AG20443 (cell line): ENCODE measurements at regions not wholly inside any gene's neighbourhood (a gene's known extent, or its start where the extent isn't known, plus 50 kb on each side); places are given as distances from the start of the nearest gene placed in this dataset.

Experiments used
- DNase-seq: peaks from one replicate; pipeline ENCODE4 v3.0.0; 2012; ENCODE audit warnings: low spot score, mixed read lengths

DNA sequence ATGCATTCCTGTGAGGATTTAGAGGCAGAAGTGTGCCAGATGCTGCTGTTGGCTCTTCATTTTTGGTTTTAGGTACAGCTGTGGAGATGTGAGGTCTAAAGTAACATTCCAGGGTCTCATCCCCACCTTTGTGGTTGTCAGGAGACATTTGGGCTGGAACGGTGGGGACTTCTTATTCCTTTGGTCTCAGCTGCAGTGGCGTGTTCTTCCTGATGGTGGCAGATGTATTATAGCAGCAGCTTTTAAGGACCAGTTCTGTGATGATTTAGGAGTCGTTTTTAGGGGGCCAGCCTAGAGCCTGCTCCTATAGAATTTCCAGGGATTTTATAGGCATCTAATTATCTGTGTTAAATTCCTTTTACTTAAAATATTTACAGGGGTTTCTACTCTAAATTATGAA, 221.0 kb upstream of the EOMES start:
- DNase-seq: peak; percentile 43

DNA sequence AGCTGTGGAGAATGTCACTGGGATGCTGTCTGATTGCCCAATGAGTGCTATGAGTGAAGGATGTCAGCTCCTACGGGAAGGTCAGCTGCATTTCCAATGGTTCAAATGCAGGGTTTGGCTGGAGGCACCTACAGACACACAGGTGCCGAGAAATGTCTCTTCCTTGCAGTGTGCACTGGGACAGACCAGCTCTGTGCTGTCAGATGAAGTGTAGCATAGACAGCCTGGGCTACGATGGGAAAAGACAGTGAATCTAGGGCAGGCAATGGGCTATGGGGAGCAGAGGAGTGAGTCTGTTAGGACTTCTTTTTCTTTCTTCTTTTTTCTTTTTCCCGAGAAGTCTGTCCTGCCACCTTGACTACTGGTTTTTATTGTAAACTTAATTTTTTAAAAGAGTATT, 223.1 kb upstream of the EOMES start:
- no peak for DNase-seq

DNA sequence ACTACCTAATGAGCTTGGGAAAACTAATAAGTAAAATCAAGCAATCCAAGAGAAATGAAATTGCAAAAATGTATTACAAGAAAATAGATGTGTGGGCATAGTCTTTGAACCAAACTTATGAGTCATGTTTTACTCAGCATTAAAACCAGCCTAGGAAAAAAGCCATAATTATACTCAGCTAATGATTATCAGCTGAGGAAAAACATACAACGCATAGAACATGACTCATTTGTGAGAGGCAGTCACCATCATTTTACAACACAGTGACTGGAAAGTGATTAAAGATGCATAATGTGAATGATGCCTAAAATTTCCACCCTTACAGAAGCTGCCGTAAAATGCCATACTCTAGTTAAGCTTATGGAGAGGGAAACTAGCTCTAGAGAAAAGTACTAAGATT, 238.0 kb upstream of the EOMES start:
- DNase-seq: peak; percentile 49

DNA sequence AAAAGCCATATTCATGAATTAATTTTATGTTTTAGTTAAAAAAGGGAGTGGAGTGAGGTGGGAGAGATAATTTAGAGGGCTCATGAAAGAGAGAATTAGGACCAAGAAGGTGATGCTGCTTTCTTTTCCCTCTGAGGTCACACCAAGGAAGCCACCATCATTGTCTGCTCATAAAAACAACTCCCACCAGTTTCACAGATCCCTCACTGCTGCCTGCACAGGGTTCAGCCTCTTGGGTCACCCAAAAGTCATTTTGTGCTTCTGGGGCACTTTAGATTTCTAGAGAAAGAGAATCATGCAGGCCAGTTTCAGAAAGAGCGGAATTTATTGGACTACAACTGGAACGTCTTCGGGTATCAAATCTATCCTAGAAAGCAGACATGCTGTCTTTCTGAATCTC, 241.4 kb upstream of the EOMES start:
- DNase-seq: no peak

DNA sequence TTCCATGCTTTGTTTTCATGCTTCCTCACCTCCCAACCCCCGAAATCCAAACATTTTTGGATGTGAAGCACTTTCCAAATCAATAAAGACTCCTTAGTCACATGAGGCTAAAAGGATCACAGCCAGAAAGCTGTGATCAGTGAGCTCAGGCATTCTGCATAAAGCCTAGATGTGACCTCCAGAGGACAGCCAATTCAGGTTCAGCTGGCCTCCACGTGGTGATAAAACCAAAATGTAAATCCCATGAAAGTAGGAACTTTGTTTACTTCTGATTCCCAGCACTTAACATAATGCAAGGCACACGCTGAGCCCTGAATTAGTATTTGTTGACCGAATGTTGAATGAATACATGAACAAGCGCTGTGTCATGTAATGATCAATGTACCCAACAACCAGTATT, 249.5 kb upstream of the EOMES start:
- DNase-seq: no peak

DNA sequence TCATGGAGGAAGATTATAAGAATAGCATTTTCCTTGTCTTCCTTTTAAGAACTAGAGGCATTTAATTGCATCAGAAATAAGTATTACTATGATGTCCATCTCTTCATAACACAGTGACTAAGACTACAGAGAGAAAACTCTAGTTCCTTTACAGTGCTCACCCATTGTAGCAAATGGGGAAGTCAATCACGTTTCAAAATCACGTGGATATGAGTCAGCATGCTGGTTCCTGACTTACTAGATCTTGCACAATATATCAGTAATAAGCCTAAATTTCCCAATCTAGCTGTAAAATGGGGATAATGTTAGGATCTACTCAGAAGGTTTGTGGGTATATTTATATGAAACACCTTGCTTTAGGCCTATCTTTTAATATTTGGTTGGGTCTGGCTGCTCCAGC, 254.8 kb upstream of the EOMES start:
- peak; percentile 19 for DNase-seq

DNA sequence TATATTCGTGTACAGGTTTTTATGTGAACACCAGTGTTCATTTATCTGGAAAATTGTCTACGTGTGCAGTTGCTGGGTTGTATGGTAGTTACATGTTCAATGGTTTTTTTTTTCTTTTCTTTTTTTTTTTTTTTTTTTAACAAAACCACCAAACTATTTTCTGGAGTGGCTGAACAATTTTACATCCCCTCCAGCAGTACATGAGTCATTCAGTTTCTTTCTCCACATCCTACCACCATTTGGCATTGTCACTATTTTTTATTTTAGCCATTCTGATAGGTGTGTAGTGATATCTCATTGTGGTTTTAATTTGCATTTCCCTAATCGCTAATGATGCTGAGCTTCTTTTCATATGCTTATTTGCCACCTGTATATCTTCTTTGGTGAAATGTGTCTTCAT, 256.3 kb upstream of the EOMES start:
- peak; percentile 28 for DNase-seq

DNA sequence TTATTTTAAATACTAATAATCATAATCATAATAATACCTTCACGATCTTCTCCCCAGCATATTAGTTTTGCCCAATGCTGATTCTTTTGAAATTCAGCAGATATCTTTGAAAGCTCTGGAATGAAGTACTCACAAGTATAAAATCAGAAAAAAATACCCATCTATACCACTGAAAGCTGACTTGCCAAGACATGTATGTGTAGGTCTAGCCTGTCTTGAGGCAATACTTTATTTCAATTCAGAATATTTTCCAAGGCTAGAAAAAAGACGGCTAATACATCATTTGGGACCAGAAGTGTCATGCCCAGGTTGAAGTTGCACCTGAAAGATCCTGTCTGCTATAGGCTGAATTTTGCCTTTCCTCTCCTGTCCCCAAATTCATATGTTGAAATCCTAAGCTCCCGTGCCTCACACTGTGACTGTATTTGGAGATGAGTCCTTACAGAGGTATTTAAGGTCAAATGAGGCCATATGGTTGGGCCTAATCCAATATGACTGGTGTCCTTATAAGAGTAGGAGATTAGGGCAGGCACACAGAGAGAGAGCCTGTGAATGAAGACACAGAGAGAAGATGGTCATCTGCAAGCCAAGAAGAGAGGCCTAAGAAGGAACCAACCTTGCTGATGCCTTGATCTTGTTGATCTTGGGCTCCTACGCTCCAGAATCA, 255.9 kb upstream of the CMC1 start:
- peak; percentile 28 for DNase-seq

DNA sequence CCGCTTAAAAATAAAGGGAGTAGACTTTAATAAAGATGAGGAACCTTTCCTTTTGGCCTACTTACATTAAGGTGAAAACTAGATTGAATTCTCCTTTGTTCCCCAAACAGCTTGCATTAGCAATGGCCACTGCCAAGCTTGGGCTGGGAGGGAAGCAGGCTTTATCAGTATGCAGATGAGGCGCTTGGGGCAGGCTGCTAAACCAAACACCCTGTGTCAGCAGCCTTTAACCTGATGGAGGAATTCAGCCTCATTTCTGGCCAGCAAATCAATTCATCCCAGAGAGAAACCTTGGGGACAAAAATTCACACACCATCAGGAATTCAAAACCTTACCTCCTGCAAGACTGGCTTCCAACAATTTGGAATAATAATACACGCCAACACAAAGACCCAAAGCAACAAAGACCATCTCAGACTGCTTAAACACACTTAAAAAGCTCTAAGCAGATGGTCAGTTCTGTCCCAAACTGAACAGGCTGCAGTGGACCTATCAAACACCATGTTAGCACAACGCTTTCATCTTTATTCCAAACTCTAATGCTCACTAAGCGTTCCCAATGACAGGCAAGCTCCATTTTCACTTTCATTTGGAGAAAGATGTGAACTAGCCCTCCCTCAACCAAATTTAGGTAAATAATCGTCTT, 255.1 kb upstream of the CMC1 start:
- DNase-seq: no peak

DNA sequence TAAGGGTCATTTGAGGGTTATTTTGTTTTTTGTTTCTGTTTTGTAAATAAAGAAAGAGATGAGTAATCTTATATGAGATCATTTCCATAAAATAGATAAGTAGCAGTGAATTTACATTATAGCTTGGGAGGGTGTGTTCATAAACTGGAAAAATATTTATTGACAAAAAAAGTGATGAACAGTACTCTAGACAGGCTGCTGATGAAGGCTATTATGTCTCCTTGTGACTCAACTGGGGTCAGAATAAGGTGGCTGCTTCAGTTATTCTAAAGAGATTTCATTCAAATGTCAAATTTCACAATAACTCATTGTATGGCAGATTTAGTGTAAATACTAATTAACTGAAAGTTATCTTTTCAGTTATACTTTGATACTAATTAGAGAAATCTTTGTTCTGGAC, 251.1 kb upstream of the CMC1 start:
- DNase-seq: no peak

DNA sequence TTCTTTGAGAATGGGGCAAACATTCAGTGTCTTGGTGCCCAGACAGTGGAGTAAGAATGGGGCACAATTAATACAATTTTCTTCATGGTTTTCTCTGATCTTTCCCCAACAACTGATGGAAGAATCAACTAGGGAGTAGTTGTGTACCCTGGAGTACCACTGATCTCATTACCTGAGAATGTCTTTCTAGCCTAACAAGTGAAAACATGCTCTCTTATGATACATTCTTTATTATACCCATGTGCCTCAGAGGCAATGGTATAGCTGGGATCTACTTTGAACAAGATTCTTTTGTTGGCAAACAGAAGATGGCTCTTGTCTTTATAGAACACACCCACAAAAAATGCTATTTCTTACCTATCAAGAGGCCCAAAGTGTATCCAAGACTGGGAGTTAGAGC, 250.6 kb upstream of the CMC1 start:
- no peak for DNase-seq

DNA sequence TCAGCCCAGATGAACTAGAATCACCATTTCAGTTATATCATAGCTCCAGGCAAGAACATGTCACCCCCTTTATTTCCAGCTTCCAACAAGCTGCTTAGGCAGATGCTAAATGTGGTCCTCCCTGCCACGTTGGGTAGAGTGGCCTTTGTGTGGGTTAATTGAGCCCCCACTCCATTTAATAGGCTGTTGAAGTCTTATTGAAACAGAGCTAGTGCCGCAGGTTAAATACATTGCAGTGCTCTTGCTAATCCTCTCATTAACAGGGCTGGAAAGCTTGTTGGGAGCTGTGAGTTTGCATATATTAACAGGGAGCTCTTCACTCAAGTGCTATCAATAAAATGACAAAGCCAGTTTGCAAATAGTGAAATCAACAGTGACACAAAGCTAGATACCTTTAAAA, 248.4 kb upstream of the CMC1 start:
- DNase-seq: no peak

DNA sequence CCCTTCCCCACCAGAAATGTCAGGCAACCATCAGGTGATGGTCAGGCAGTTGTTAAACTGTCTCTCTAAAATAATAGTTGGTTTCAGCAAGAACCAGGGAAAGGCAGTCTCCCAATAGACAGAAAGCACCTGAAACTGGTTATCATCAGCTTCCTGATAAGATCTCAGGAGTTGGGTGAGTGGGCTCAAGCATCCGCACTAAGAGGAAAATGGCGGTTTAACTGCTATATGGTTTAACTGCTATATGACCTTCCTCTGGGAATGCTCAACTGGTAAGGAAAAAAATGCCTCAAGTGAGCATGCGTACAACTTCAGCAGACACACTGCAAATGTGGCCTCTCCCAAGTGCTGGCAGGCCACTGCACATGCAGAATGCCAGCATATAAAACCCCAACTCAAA, 240.8 kb upstream of the CMC1 start:
- DNase-seq: no peak

DNA sequence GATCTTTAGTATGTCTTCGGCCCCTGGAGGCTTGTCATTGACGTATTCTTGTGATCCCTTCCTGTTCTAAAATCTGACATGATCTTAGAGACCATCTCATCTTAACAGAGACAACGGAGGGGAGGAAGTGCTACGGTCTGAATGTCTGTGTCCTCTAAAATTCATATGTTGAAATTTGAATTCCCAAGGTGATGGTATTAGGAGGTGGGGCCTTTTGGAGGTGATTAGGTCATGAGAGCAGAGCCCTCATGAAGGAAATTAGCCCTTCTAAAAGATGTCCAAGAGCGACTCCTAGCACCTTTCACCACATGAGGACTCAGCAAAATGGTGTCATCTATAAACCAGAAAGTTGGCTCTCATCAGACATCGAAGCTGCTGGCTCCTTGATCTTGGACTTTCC, 233.2 kb upstream of the CMC1 start:
- no peak for DNase-seq

DNA sequence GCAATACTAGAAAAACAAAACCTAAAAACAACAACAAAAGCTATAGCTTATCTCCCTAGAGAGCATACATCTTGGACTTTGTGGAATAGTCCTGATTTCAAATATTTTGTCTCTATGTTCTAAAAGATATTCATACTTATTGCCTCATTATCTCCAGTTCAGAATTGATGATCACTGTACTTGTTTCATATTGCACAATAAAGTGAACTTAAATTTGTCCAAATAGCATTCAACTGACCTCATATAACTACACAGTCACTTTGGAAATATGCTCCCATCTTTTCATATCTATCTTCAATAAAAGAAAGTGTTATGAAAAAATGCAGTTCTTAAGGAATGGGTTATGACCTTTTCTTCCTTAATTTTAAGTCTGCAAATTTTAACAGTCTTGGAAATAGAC, 228.6 kb upstream of the CMC1 start:
- peak; percentile 14 for DNase-seq

DNA sequence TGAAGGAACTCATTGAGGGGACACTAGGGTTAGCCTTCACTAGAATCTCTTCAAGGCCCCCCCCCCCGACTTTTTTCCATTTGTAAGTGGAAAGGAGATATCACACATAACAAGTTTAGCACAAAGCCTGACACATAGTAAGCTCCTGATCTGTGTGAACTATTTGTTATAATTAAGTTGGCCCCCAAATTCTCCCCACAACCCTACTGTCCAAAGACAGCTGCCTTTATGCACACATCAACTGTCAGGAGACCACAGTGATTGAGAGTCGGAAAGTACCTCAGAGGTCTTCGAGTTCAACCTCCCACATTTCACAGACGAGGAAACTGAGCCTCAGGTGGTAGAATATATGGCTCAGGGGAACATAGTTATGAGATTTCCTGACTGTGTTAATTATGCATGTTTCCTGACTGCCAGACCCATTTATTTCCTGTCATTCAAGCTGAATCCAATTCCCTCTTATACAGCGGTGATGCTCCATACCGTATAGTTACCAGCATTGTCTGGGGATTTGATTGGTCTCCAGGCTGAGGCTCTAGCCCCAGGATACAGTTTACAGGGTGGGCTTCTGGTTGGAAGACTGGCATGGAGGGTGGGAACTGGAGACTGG, 227.4 kb upstream of the CMC1 start:
- DNase-seq: no peak

DNA sequence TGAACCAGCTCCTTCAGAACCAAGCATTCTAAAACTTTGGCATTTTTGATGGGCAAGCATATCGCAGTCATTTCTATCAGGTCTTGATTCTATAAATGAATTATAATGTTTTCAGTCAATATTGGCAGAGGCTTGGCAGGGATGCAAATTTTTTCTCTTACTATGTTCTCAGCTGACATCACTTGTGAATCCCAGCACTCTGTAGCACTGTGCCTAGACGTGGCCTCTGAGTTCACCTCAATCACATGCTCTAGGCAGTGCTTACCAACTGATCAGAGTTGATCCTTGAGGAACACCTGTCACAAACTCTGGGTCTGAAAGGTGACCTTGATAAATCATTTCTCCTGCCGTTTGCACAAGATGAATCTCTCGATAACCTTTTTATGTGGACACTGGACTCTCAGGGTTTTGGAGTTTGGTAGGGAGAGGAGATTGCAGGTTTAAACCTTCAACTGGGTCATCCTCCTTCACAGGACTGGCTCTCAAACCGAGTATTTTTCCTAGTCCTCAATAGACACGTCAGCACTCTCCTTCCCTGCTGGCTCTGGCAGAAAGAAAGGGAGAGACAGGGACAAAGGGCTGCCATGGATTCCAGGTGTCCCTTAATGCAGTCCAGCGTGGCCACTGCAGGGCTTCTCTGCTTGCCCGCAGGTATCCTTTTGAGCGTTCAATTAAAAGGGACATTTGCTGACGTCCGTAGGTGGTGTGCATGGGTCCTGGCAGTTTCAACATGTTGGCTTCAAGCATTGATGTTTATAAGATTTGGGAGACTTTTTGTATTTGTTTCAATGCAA, 222.3 kb upstream of the CMC1 start:
- no peak for DNase-seq

DNA sequence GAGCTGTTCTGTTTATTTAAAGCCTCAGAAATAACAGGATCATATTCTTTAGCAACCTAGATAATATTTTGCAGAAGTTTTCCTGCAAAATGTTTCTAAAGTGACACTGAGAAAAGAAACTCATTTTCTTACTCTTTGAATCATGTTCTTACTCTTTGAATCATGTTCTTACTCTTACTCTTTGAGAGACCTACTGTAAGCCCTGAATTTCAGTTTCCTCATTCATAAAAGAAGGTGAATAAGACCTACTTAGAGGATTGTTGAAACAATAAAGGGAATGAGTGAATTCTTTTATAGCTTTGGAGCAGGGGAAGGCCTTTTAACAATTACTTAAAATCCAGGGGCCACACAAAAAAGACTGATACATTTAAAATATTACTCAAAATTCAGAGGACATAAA, 221.7 kb upstream of the CMC1 start:
- no peak for DNase-seq

DNA sequence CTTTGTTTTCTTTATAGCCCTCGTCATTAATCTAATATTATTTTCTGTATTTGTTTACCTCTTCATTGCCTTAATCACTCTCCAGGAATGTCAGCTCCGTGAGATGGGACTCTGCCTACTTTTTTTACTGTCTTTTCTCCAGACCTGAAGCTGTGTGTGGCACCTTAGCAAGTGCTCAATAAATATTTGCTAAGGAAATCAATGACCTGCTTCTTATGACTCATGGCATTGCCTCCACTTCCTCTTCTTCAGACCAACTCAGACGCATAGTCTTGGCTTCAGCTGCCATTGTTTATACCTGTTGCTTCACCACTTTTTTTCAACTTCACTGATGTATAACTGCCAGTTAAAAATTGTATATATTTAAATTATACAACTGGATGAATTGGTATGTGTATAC, 218.5 kb upstream of the CMC1 start:
- DNase-seq: no peak

DNA sequence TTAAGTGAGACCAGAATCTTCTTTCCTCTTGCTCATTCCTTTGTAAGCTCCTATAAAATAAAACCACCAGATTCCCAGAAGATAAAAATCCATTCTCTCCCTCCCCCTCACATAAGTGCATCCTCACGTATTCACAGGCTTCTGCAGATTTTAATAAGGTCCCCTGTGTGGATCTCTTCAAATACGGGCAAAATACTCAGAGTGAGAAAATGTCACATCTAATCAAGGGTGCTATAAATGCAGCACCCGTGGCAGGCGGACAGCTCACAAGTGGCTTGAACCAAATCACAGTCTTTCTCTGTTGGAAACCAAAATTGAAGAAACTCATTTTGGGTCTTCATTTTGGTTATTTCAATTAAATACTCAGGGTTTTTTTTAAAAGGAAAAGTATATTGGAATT, 212.9 kb upstream of the CMC1 start:
- no peak for DNase-seq

DNA sequence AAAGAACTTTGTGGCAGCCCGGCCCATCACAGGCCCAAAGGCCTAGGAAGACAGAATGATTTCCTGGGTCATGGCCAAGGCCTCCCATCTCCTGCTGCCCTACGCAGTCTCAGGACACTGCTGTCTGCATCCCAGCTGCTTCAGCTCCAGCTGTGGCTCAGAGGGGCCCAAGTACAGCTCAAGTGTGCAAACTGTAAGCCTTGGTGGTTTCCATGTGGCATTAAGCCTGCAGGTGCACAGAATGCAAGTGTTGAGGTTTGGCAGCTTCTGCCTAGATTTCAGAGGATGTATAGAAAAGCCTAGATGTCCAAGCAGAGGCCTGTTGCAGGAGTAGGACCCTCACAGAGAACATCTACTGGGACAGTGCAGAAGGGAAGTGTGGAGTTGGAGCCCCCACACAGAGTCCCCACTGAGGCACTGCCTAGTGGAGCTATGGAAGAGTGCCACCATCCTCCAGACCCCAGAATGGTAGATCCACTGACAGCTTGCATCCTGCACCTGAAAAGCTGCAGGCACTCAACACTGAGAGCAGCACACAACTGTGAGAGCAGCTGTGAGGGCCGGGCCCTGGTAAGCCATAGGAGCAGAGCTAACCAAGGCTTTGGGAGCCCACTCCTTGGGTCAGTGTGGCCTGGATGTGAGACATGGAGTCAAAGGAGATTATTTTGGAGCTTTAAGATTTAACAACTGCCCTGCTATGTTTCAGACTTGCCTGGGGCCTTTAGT, 208.2 kb upstream of the CMC1 start:
- no peak for DNase-seq
